H9 (cell line): ENCODE measurements at regions not wholly inside any gene's neighbourhood (a gene's known extent, or its start where the extent isn't known, plus 50 kb on each side); places are given as distances from the start of the nearest gene placed in this dataset.

ENCODE experiments used
- DNase-seq: peaks from one replicate; pipeline ENCODE4 v3.0.0-alpha.2; 2017
- H2AFZ ChIP-seq: one replicate; pipeline ENCODE4 v1.6.1; 2013; ENCODE audit warnings: mild to moderate bottlenecking, low read length, control low read depth, moderate library complexity
- H2AK5ac ChIP-seq: 2 replicates; pipeline ENCODE4 v1.6.1; 2013; ENCODE audit warnings: low read length, control low read depth, mixed read lengths; ENCODE audit not compliant: insufficient read length
- H2BK120ac ChIP-seq: one replicate; pipeline ENCODE4 v1.6.1; 2013; ENCODE audit warnings: low read depth, mild to moderate bottlenecking, low read length, control low read depth, inconsistent platforms; ENCODE audit not compliant: poor library complexity, severe bottlenecking
- H2BK12ac ChIP-seq: 2 replicates; pipeline ENCODE4 v1.6.1; 2013; ENCODE audit warnings: low read length, control low read depth, mixed read lengths, low read depth; ENCODE audit not compliant: insufficient read length
- H2BK15ac ChIP-seq: 2 replicates; pipeline ENCODE4 v1.6.1; 2013; ENCODE audit warnings: low read depth, low read length, control low read depth
- H2BK20ac ChIP-seq: one replicate; pipeline ENCODE4 v1.6.1; 2013; ENCODE audit warnings: low read depth, mild to moderate bottlenecking, low read length, control low read depth, inconsistent platforms; ENCODE audit not compliant: poor library complexity, severe bottlenecking
- H2BK5ac ChIP-seq: 2 replicates; pipeline ENCODE4 v1.6.1; 2013; ENCODE audit warnings: low read length, control low read depth, mixed read lengths; ENCODE audit not compliant: insufficient read length
- H3K14ac ChIP-seq: 2 replicates; pipeline ENCODE4 v1.6.1; 2013; ENCODE audit warnings: low read length, control low read depth; ENCODE audit not compliant: insufficient read depth
- H3K18ac ChIP-seq: 2 replicates; pipeline ENCODE4 v1.6.1; 2013; ENCODE audit warnings: low read depth, mild to moderate bottlenecking, mixed read lengths, low read length, control low read depth; ENCODE audit not compliant: insufficient read length
- H3K23ac ChIP-seq: 2 replicates; pipeline ENCODE4 v1.6.1; 2013; ENCODE audit warnings: low read length, control low read depth, mixed read lengths, low read depth; ENCODE audit not compliant: insufficient read length
- H3K23me2 ChIP-seq: 2 replicates; pipeline ENCODE4 v1.6.1; 2013; ENCODE audit warnings: low read depth, mild to moderate bottlenecking, mixed read lengths, low read length, control low read depth; ENCODE audit not compliant: insufficient read length, poor library complexity, severe bottlenecking
- H3K27ac ChIP-seq: 2 replicates; pipeline ENCODE4 v1.5.1; 2013; ENCODE audit warnings: low read length, control low read depth, mixed read lengths, low read depth; ENCODE audit not compliant: insufficient read length
- H3K27me3 ChIP-seq: 2 replicates; pipeline ENCODE4 v1.6.1; 2013; ENCODE audit warnings: low read length, control low read depth, inconsistent platforms; ENCODE audit not compliant: insufficient read depth
- H3K4ac ChIP-seq: 2 replicates; pipeline ENCODE4 v1.6.1; 2013; ENCODE audit warnings: low read depth, mild to moderate bottlenecking, control low read depth, inconsistent platforms, low read length, moderate library complexity
- H3K4me1 ChIP-seq: 2 replicates; pipeline ENCODE4 v1.6.1; 2013; ENCODE audit warnings: low read length, control low read depth, inconsistent platforms; ENCODE audit not compliant: insufficient read depth
- H3K4me2 ChIP-seq: 2 replicates; pipeline ENCODE4 v1.6.1; 2013; ENCODE audit warnings: low read length, control low read depth, mixed read lengths; ENCODE audit not compliant: insufficient read length, insufficient read depth
- H3K56ac ChIP-seq: 2 replicates; pipeline ENCODE4 v1.6.1; 2013; ENCODE audit warnings: low read depth, mild to moderate bottlenecking, mixed read lengths, low read length, control low read depth; ENCODE audit not compliant: insufficient read length
- H3K79me1 ChIP-seq: 2 replicates; pipeline ENCODE4 v1.6.1; 2013; ENCODE audit warnings: low read depth, mild to moderate bottlenecking, moderate library complexity, low read length, control low read depth, inconsistent platforms; ENCODE audit not compliant: insufficient read depth, poor library complexity, severe bottlenecking
- H3K79me2 ChIP-seq: 2 replicates; pipeline ENCODE4 v1.6.1; 2013; ENCODE audit warnings: low read length, control low read depth, inconsistent platforms; ENCODE audit not compliant: insufficient read depth
- H3K9ac ChIP-seq: 2 replicates; pipeline ENCODE4 v1.6.1; 2013; ENCODE audit warnings: low read length, control low read depth, mixed read lengths; ENCODE audit not compliant: insufficient read length; ENCODE audit errors: extremely low read depth
- H3K9me3 ChIP-seq: one replicate; pipeline ENCODE4 v1.6.1; 2013; ENCODE audit warnings: low read depth, low read length, inconsistent platforms; ENCODE audit not compliant: control insufficient read depth
- H3T11ph ChIP-seq: one replicate; pipeline ENCODE4 v1.6.1; 2013; ENCODE audit warnings: mild to moderate bottlenecking, low read length, control low read depth, inconsistent platforms
- H4K20me1 ChIP-seq: one replicate; pipeline ENCODE4 v1.6.1; 2013; ENCODE audit not compliant: control insufficient read depth, insufficient read length, insufficient read depth
- H4K5ac ChIP-seq: 2 replicates; pipeline ENCODE4 v1.6.1; 2013; ENCODE audit warnings: low read depth, mild to moderate bottlenecking, mixed read lengths, low read length, control low read depth; ENCODE audit not compliant: insufficient read length
- H4K8ac ChIP-seq: replicated peaks from 2 replicates; pipeline ENCODE4 v1.6.1; 2013; ENCODE audit warnings: low read length, control low read depth, mixed read lengths, low read depth; ENCODE audit not compliant: insufficient read length
- H4K91ac ChIP-seq: 2 replicates; pipeline ENCODE4 v1.6.1; 2013; ENCODE audit warnings: low read depth, mild to moderate bottlenecking, moderate library complexity, mixed read lengths, low read length, control low read depth; ENCODE audit not compliant: insufficient read length
- H3K27ac Mint-ChIP-seq, 3 experiments: 2 replicates in 2 of 3; 3 replicates in 1 of 3; pipeline ENCODE4 v1.8.0; 2020 to 2021; ENCODE audit warnings: mixed read lengths in 3 of 3, mild to moderate bottlenecking in 1 of 3, moderate library complexity in 1 of 3
- H3K27me3 Mint-ChIP-seq: 2 replicates; pipeline ENCODE4 v1.8.0; 2021; ENCODE audit warnings: low read depth, mild to moderate bottlenecking, moderate library complexity, mixed read lengths
- H3K36me3 Mint-ChIP-seq, 3 experiments: 2 replicates in 2 of 3; 3 replicates in 1 of 3; pipeline ENCODE4 v1.8.0; 2020 to 2021; ENCODE audit warnings: low read depth in 3 of 3, mixed read lengths in 3 of 3; ENCODE audit not compliant: insufficient read depth in 1 of 3
- H3K4me1 Mint-ChIP-seq, 2 experiments: 2 replicates each; pipeline ENCODE4 v1.8.0; 2020; ENCODE audit warnings: mixed read lengths in 2 of 2
- H3K4me3 Mint-ChIP-seq, 2 experiments: 2 replicates in 1 of 2; 3 replicates in 1 of 2; pipeline ENCODE4 v1.8.0; 2020 to 2021; ENCODE audit warnings: mild to moderate bottlenecking in 2 of 2, mixed read lengths in 2 of 2, moderate library complexity in 1 of 2
- H3K9me3 Mint-ChIP-seq, 2 experiments: 2 replicates in 1 of 2; 3 replicates in 1 of 2; pipeline ENCODE4 v1.8.0; 2020; ENCODE audit warnings: mild to moderate bottlenecking in 2 of 2, mixed read lengths in 2 of 2, moderate library complexity in 1 of 2
- WGBS: extraction: QIAGEN DNeasy Blood & Tissue Kit; methylation state at CpG from one replicate; pipeline ENCODE4 v1.1.7; 2013; ENCODE audit warnings: missing lambda C conversion rate, low lambda C conversion rate, mixed read lengths; ENCODE audit not compliant: insufficient read length; ENCODE audit errors: extremely low coverage; 5-methylcytosine and 5-hydroxymethylcytosine counted together
- TF ChIP-seq, protein P1 (sequence below): fragments of 200-600 bp; sonication (generic); conservative IDR thresholded peaks from 3 replicates; pipeline ENCODE4 v1.8.0; 2021; ENCODE audit warnings: antibody characterized with exemption, mild to moderate bottlenecking

- no peak overlapping the region for H3K23ac ChIP-seq
- peaks cover 0 to 3% of the 10 kb centered on the region in 2 experiments; a peak in 1 of 4 replicates for H3K4me1 Mint-ChIP-seq
- H3K79me2 ChIP-seq = no peaks in the 10 kb centered on the region
- H3K4me2 ChIP-seq = no peak overlapping the region
- no peaks in the 10 kb centered on the region for H3K27me3 Mint-ChIP-seq
- no peak overlapping the region for H3K18ac ChIP-seq
- H3K9ac ChIP-seq = no peak overlapping the region
- H2BK15ac ChIP-seq = no peak overlapping the region
- H3K36me3 Mint-ChIP-seq = peaks cover 0 to 5% (median 0%) of the 10 kb centered on the region in 3 experiments; a peak in 3 of 7 replicates
- WGBS = no CpG with 5 or more reads among the region's 3 CpGs
- no peaks in the 10 kb centered on the region for H3K23me2 ChIP-seq
- TF ChIP-seq, protein P1, sequence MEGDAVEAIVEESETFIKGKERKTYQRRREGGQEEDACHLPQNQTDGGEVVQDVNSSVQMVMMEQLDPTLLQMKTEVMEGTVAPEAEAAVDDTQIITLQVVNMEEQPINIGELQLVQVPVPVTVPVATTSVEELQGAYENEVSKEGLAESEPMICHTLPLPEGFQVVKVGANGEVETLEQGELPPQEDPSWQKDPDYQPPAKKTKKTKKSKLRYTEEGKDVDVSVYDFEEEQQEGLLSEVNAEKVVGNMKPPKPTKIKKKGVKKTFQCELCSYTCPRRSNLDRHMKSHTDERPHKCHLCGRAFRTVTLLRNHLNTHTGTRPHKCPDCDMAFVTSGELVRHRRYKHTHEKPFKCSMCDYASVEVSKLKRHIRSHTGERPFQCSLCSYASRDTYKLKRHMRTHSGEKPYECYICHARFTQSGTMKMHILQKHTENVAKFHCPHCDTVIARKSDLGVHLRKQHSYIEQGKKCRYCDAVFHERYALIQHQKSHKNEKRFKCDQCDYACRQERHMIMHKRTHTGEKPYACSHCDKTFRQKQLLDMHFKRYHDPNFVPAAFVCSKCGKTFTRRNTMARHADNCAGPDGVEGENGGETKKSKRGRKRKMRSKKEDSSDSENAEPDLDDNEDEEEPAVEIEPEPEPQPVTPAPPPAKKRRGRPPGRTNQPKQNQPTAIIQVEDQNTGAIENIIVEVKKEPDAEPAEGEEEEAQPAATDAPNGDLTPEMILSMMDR = no peak
- no peaks in the 10 kb centered on the region for H4K20me1 ChIP-seq
- no peak overlapping the region for H4K91ac ChIP-seq
- no peak overlapping the region for H3K4me3 Mint-ChIP-seq
- no peaks in the 10 kb centered on the region for H3K9me3 ChIP-seq
- H2BK120ac ChIP-seq = no peak overlapping the region
- H2AFZ ChIP-seq = no peak overlapping the region
- H3K14ac ChIP-seq = no peak overlapping the region
- no peak overlapping the region for H3K27ac Mint-ChIP-seq
- H2BK20ac ChIP-seq = no peak overlapping the region
- H3K27me3 ChIP-seq = no peaks in the 10 kb centered on the region
- H3K4me1 ChIP-seq = no peaks in the 10 kb centered on the region
- H3K56ac ChIP-seq = no peak overlapping the region
- no peak overlapping the region for H3K27ac ChIP-seq
- H2BK12ac ChIP-seq = no peak overlapping the region
- no peak overlapping the region for H2BK5ac ChIP-seq
- no peak overlapping the region for H2AK5ac ChIP-seq
- H3K79me1 ChIP-seq = no peaks in the 10 kb centered on the region
- H4K5ac ChIP-seq = no peak overlapping the region
- no peak overlapping the region for H4K8ac ChIP-seq
- no peak overlapping the region for H3T11ph ChIP-seq
- no peak overlapping the region for H3K4ac ChIP-seq
- peaks cover 2 to 4% of the 10 kb centered on the region in 2 experiments; a peak in 3 of 5 replicates for H3K9me3 Mint-ChIP-seq
- DNase-seq = no peak
Observed at GRCh38 chr2:35204323-35204722, 1151.3 kb upstream of the CRIM1 start.
